ENCODE measurements at regions not wholly inside any gene's neighbourhood (a gene's known extent, or its start where the extent isn't known, plus 50 kb on each side); places are given as distances from the start of the nearest gene placed in this dataset.

DNA sequence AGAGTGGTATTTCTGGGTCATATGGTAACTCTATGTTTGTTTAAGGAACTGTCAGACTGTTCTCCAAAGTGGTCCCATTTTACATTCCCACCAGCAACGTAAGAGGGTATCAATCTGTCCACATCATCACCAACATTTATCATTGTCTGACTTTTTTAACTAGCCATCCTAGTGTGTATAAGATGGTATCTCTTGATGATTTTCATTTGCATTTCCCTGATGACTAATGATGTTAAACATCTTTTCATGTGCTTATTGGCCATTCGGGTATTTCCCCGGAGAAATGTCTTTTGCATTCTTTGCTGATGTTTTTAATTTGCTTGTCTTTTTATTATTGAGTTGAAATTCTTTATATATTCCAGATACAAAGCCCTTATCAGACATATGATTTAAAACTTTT lies 370.1 kb upstream of the NR5A2 start:
- DNase-seq (ENCODE audit: low spot score) = no peak
- no peak for TF ChIP-seq CTCF (IDR thresholded peaks at IDR 0.05; ENCODE audit: extremely low read depth, insufficient read depth, missing control alignments)
- in situ Hi-C loops (cut with MboI; ENCODE audit: low pct_unique_long_range_greater_than_20kb, low sequenced_read_pairs, unreplicated experiment) = no loop called here

DNA sequence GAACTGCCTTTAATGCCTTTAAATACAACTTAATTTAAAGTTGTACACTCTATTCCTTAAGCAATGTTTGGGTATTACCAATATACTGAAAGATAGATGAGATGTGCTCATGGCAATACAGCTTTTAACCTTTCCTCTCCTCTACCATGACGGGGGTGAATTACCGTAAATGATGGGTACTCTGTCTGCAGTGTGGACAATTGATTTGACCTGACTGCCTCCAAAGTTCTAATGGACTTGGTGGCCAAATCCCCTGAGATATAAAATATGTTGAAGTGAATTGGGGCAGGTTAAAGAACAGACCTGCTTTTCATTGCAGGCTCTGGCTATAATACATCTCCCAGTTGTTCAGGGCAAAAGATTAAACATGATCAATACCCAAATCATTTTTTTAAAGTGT lies 367.4 kb upstream of the NR5A2 start:
- TF ChIP-seq CTCF (IDR thresholded peaks at IDR 0.05; ENCODE audit: extremely low read depth, insufficient read depth, missing control alignments) = no peak
- no peak for DNase-seq (ENCODE audit: low spot score)
- in situ Hi-C loops (cut with MboI; ENCODE audit: low pct_unique_long_range_greater_than_20kb, low sequenced_read_pairs, unreplicated experiment) = no loop called here

- DNase-seq (ENCODE audit: low spot score) = no peak
- no peak for TF ChIP-seq CTCF (IDR thresholded peaks at IDR 0.05; ENCODE audit: extremely low read depth, insufficient read depth, missing control alignments)
- in situ Hi-C loops (cut with MboI; ENCODE audit: low pct_unique_long_range_greater_than_20kb, low sequenced_read_pairs, unreplicated experiment) = no loop called here
Measured at GRCh38 chr1:199665371-199665770, 362.1 kb upstream of the NR5A2 start.

DNA sequence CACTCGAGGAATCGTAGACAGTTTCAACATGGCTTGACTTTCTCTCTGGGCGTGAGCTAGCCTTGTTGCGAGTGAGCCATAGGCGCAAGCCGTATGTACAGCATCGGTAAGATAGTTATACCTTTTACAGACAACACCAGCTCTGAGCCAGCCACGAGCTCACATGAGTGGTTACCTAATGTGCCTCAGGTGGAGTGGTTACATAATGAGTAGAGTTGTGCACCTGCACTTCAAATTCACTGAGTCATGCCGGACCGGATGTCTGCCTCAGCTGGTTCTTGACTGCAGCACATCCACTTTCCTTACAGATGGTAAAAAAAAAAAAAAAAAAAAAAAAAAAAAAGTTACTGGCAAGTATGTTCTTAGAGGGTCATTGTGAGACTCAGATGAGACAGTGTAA lies 360.4 kb upstream of the NR5A2 start:
- DNase-seq (ENCODE audit: low spot score) = no peak
- no peak for TF ChIP-seq CTCF (IDR thresholded peaks at IDR 0.05; ENCODE audit: extremely low read depth, insufficient read depth, missing control alignments)
- in situ Hi-C loops (cut with MboI; ENCODE audit: low pct_unique_long_range_greater_than_20kb, low sequenced_read_pairs, unreplicated experiment) = no loop called here

DNA sequence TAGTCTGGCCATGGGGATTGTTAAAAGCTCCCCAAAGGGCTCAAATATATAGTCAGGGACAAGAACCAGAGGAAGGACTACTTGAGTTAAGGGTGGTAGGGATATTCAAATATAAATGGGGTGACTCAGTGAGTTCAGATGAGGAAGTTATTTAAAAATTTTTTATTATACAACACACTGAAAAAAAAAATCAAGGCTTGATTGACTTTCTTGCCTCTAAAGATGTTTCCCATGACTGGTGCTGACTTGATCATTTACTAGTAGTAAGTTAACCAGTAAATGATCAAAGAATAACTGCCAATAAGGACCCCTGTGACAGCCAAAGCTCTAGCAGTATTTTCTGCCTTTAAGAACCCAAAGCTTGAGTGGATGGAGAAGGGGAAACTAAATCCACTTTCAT lies 357.6 kb upstream of the NR5A2 start:
- in situ Hi-C loops (cut with MboI; ENCODE audit: low pct_unique_long_range_greater_than_20kb, low sequenced_read_pairs, unreplicated experiment) = no loop called here
- no peak for DNase-seq (ENCODE audit: low spot score)

GRCh38 chr1:199671684-199672083 lies 355.8 kb upstream of the NR5A2 start:
- no peak for TF ChIP-seq CTCF (IDR thresholded peaks at IDR 0.05; ENCODE audit: extremely low read depth, insufficient read depth, missing control alignments)
- no peak for DNase-seq (ENCODE audit: low spot score)
- in situ Hi-C loops (cut with MboI; ENCODE audit: low pct_unique_long_range_greater_than_20kb, low sequenced_read_pairs, unreplicated experiment) = no loop called here

More for the DNA sequence above, 357.6 kb upstream of the NR5A2 start:
- TF ChIP-seq CTCF (IDR thresholded peaks at IDR 0.05; ENCODE audit: extremely low read depth, insufficient read depth, missing control alignments) = no peak

DNA sequence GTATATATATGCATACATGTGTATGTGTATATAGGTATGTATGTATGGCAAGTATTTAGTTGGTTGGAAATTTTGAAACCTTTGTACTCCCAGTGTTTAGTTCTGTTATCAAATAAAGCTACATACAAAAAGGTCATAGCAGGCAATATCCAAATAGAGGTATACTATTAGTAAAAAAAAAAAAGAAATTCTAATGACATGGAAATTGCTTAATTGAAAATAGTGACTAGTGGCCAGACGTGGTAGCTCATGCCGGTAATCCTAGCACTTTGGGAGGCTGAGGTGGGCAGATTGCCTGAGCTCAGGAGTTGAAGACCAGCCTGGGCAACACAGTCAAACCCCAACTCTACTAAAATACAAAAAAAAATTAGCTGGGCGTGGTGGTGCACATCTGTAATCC lies 351.6 kb upstream of the NR5A2 start:
- no peak for DNase-seq (ENCODE audit: low spot score)
- in situ Hi-C loops (cut with MboI; ENCODE audit: low pct_unique_long_range_greater_than_20kb, low sequenced_read_pairs, unreplicated experiment) = loop anchor here (25.0 kb wide), 1 partner anchor 836 kb away; no protein-coding TSS in a partner anchor
- no peak for TF ChIP-seq CTCF (IDR thresholded peaks at IDR 0.05; ENCODE audit: extremely low read depth, insufficient read depth, missing control alignments)

Measured in GM13977 (cell line).